ENCODE measurements at regions not wholly inside any gene's neighbourhood (a gene's known extent, or its start where the extent isn't known, plus 50 kb on each side); places are given as distances from the start of the nearest gene placed in this dataset.
"Not testable (repeated sequence)": the region's sequence is repeated elsewhere in the genome, so short reads cannot be mapped to it uniquely, and the experiment has no call there.

- intact Hi-C loops (cut with micrococcal nuclease), result loop anchor here (10.0 kb wide), 1 partner anchor 923 kb away; the partner anchor contains the start of gene OSBPL8
Observed at GRCh38 chr12:75631831-75632230, 120.4 kb upstream of the KRR1 start.

GRCh38 chr12:75630091-75630490 lies 118.7 kb upstream of the KRR1 start:
- intact Hi-C loops (cut with micrococcal nuclease), result loop anchor here (10.0 kb wide), 1 partner anchor 925 kb away; the partner anchor contains the start of gene OSBPL8

- intact Hi-C loops (cut with micrococcal nuclease), result no loop called here
Observed at GRCh38 chr12:75628916-75629315, 117.5 kb upstream of the KRR1 start.

GRCh38 chr12:75628511-75628910 lies 117.1 kb upstream of the KRR1 start:
- intact Hi-C loops (cut with micrococcal nuclease), result no loop called here

GRCh38 chr12:75623631-75624154 lies 112.3 kb upstream of the KRR1 start:
- intact Hi-C loops (cut with micrococcal nuclease), result no loop called here

- intact Hi-C loops (cut with micrococcal nuclease), result no loop called here
Observed at GRCh38 chr12:75622492-75622891, 111.1 kb upstream of the KRR1 start.

- intact Hi-C loops (cut with micrococcal nuclease), result not testable (repeated sequence)
Observed at GRCh38 chr12:75614396-75614795, 103.0 kb upstream of the KRR1 start.

- intact Hi-C loops (cut with micrococcal nuclease), result no loop called here
Observed at GRCh38 chr12:75613981-75614380, 102.6 kb upstream of the KRR1 start.

- intact Hi-C loops (cut with micrococcal nuclease), result no loop called here
Observed at GRCh38 chr12:75611041-75611440, 99.6 kb upstream of the KRR1 start.

GRCh38 chr12:75606956-75607355 lies 95.5 kb upstream of the KRR1 start:
- intact Hi-C loops (cut with micrococcal nuclease), result no loop called here

- intact Hi-C loops (cut with micrococcal nuclease), result no loop called here
Observed at GRCh38 chr12:75606151-75606550, 94.7 kb upstream of the KRR1 start.

GRCh38 chr12:75603475-75603874 lies 92.1 kb upstream of the KRR1 start:
- intact Hi-C loops (cut with micrococcal nuclease), result no loop called here

GRCh38 chr12:75602106-75602505 lies 90.7 kb upstream of the KRR1 start:
- intact Hi-C loops (cut with micrococcal nuclease), result no loop called here

GRCh38 chr12:75600146-75600545 lies 88.7 kb upstream of the KRR1 start:
- intact Hi-C loops (cut with micrococcal nuclease), result no loop called here

GRCh38 chr12:75599061-75599460 lies 87.7 kb upstream of the KRR1 start:
- intact Hi-C loops (cut with micrococcal nuclease), result no loop called here

- intact Hi-C loops (cut with micrococcal nuclease), result no loop called here
Observed at GRCh38 chr12:75596406-75596805, 85.0 kb upstream of the KRR1 start.

- intact Hi-C loops (cut with micrococcal nuclease), result no loop called here
Observed at GRCh38 chr12:75592638-75593335, 81.4 kb upstream of the KRR1 start.

- intact Hi-C loops (cut with micrococcal nuclease), result no loop called here
Observed at GRCh38 chr12:75592086-75592485, 80.7 kb upstream of the KRR1 start.

GRCh38 chr12:75591628-75592027 lies 80.2 kb upstream of the KRR1 start:
- intact Hi-C loops (cut with micrococcal nuclease), result no loop called here

GRCh38 chr12:75589801-75590200 lies 78.4 kb upstream of the KRR1 start:
- intact Hi-C loops (cut with micrococcal nuclease), result no loop called here

GRCh38 chr12:75587340-75588106 lies 76.1 kb upstream of the KRR1 start:
- intact Hi-C loops (cut with micrococcal nuclease), result no loop called here

GRCh38 chr12:75585330-75585729 lies 73.9 kb upstream of the KRR1 start:
- intact Hi-C loops (cut with micrococcal nuclease), result no loop called here

GRCh38 chr12:75583355-75583754 lies 71.9 kb upstream of the KRR1 start:
- intact Hi-C loops (cut with micrococcal nuclease), result no loop called here

All from T-helper 2 cell treated with Interferon-gamma antibody and Interleukin-4, amounts not matched to agents 100 ng/mL and 5 ng/mL, for 36 hours (primary cell).